Adrenal gland (tissue), 5 donors: ENCODE measurements at regions not wholly inside any gene's neighbourhood (a gene's known extent, or its start where the extent isn't known, plus 50 kb on each side); places are given as distances from the start of the nearest gene placed in this dataset.

Experiments
- CTCF ChIP-seq, 6 experiments: fragments of 450-650 bp in 4 of 6; fragments of 200-600 bp in 2 of 6; sonication (generic) in 1 of 6; IDR thresholded peaks; 1 replicate in 5 of 6; 2 replicates in 1 of 6; pipeline versions ENCODE4 v1.5.1 to v1.8.0; 2016 to 2021; ENCODE audit warnings: antibody characterized with exemption in 6 of 6, mild to moderate bottlenecking in 2 of 6, moderate library complexity in 1 of 6
- POLR2A ChIP-seq, 2 donors: fragments of 450-650 bp; IDR thresholded peaks; one replicate each; pipeline ENCODE4 v1.6.1; 2017; ENCODE audit warnings: antibody characterized with exemption in 2 of 2, mild to moderate bottlenecking in 2 of 2, moderate library complexity in 1 of 2
- donor health status: DM: no; HTN: no; CAD: no.

- TF ChIP-seq CTCF (IDR thresholded peaks at IDR 0.05), result no peak
- no peak for TF ChIP-seq POLR2A (IDR thresholded peaks at IDR 0.05)
These were observed 213.7 kb upstream of the SNX2 start for GRCh38 chr5:122561209-122561608.
